Hepatic stellate cell (primary cell): ENCODE measurements at regions not wholly inside any gene's neighbourhood (a gene's known extent, or its start where the extent isn't known, plus 50 kb on each side); places are given as distances from the start of the nearest gene placed in this dataset.
"Not testable (repeated sequence)": the region's sequence is repeated elsewhere in the genome, so short reads cannot be mapped to it uniquely, and the experiment has no call there.

Experiments used
- DNase-seq: peaks from one replicate; pipeline ENCODE4 v3.0.0; 2011; ENCODE audit warnings: low spot score

- not testable (repeated sequence) for DNase-seq
Measured at GRCh38 chr2:54031288-54031687, 60.5 kb upstream of the PSME4 start.

DNA sequence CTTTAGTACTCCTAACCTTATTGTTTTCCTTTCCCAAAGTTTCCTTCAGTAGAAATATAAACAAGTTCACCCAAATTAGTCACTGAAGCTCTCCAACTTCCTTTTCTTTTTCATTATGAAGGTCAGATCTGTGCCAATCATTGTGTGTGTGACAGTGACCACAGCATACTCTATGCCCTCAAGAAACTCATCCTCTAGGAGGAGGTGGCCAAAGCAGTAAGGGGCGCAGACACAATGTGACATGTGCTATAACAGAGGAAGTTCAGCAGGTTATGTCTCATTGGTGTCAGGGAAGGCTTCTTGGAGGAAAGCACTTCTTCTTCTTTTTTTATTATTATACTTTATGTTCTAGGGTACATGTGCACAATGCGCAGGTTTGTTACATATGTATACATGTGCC is 60.0 kb upstream of the PSME4 start:
- no peak for DNase-seq

DNA sequence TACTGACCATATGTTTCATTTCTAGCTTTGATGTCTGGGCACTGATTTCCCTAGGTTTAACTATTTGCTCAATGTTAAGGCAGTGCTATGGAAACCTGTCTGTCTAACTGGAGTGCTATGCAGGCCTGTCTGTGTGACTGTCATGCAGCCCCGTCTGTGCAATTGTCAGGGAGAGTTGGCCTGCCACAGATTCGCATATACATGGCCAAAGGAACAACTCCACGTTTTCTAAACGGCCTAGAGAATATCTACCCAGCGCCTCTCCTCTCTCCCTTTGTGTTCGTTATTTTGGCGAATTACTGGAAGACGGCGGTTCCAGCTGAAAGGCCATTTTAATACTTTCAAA is 59.6 kb upstream of the PSME4 start:
- DNase-seq: no peak

DNA sequence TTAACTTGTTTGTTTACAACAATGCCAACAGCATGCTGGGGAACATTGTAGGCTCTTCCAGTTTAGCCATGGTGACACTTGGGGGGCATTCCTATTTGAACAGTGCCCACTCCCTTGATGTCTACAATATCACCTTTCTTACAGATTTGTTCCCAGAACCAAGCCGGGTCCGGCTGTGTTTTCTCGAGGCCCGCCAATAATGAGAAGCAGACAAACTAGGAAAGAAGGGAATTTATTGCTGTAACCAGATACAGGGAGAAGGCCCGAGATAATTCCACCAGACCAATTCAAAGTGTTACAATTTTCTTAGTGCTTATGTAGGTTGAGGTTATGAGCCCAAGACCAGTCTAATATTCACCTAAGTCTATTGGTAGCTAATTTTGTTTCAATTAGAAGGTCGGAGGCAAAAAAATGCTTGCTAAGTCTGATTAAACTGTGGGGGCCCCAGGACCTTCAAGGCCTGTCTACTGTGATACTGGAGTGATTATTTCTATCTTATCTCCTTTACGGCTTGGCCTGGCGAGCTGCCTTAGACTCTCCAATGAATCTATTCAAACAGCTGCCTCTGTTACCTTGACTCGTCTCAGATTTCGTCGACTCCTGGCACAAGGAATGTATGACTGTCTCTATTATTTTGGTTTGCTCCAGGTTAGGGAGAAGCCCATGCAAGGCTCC is 59.1 kb upstream of the PSME4 start:
- no peak for DNase-seq

- DNase-seq: not testable (repeated sequence)
Measured at GRCh38 chr2:54025463-54026075, 54.8 kb upstream of the PSME4 start.

DNA sequence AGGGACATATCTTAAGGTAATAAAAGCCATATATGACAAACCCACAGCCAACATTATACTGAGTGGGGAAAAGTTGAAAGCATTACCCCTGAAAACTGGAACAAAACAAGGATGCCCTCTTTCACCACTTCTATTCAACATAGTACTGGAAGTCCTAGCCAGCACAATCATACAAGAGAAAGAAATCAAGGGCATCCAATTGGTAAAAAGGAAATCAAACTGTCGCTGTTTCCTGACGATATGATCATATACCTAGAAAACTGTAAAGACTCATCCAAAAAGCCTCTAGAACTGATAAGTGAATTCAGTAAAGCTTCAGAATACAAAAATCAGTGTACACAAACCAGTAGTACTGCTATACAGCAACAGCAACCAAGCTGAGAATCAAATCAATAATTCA is 53.8 kb upstream of the PSME4 start:
- DNase-seq: no peak

DNA sequence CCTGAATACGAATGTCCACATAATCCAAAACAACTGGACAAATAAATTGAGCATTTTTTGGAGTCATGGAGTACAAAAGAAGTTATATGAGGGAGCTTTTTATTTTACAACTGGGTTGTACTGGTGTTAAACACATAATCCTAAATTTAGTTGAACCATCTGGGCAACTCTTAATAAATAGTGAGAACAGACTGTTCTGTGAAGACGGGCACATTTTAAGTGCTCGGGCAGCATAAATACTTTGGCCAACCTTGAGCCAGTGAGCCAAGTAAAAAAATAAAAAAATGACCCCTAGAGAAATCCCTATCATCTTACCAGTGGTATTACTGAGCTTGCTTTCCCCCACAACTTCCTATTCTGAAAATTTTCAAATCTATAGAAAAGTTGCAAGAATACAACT is 50.9 kb upstream of the PSME4 start:
- DNase-seq: no peak

DNA sequence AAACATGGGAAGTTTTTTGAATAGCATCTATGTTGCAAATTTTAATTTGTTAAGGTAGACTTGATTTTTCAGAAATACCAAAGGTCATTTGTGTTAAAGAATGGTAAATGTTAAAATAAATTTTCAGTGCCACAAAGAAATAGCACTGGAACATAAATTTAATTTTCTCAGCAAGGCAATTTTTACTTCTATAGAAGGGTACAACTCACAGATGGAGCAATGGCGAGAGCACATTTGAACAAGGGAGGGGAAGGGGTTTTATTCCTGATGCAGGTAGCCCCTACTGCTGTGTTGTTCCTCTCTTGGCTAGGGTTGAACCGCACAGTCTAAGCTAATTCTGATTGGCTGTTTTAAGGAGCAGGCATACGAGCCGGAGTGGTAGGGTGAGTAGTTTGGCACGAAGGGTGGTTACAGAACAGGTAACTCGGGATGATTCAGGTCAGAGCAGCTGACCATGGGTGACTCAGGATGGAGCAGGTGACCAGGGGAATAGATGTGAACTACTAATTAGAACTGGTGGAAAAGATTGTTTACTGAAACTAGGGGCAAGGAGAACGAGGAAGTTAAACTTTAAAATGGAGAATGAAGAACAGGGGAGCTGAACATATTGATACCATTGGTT is 50.1 kb upstream of the PSME4 start:
- no peak for DNase-seq
